ENCODE measurements at regions not wholly inside any gene's neighbourhood (a gene's known extent, or its start where the extent isn't known, plus 50 kb on each side); places are given as distances from the start of the nearest gene placed in this dataset.

DNA sequence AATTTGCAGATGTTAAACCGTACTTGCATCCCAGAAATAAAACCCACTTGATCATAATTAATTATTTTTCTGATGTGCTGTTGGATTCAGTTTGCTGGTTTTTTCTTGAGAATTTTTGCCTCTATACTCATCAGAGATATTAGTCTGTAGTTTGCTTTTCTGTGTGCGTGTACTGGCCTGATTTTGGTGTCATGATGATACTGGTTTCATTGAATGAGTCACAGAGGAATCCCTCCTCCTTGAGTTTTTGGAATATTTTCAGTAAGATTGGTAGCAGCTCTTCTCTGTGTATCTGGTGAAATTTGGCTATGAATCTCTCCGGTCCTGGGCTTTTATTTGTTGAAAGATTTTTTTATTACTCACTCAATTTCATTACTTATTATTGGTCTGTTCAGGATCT, 100.4 kb upstream of the PMCH start:
- TF ChIP-seq, protein P1, sequence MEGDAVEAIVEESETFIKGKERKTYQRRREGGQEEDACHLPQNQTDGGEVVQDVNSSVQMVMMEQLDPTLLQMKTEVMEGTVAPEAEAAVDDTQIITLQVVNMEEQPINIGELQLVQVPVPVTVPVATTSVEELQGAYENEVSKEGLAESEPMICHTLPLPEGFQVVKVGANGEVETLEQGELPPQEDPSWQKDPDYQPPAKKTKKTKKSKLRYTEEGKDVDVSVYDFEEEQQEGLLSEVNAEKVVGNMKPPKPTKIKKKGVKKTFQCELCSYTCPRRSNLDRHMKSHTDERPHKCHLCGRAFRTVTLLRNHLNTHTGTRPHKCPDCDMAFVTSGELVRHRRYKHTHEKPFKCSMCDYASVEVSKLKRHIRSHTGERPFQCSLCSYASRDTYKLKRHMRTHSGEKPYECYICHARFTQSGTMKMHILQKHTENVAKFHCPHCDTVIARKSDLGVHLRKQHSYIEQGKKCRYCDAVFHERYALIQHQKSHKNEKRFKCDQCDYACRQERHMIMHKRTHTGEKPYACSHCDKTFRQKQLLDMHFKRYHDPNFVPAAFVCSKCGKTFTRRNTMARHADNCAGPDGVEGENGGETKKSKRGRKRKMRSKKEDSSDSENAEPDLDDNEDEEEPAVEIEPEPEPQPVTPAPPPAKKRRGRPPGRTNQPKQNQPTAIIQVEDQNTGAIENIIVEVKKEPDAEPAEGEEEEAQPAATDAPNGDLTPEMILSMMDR (IDR thresholded peaks at IDR 0.05): no peak
- no peak for TF ChIP-seq POLR2A (IDR thresholded peaks at IDR 0.05)

Data from body of pancreas (tissue), 4 donors.